SK-N-SH (cell line): ENCODE measurements at regions not wholly inside any gene's neighbourhood (a gene's known extent, or its start where the extent isn't known, plus 50 kb on each side); places are given as distances from the start of the nearest gene placed in this dataset.

ENCODE experiments used
- CTCF ChIA-PET: fragments of 300-600, 350-600 bp; formaldehyde crosslinking; extraction: SDS; loops from one replicate; lab custom pipeline; 2021; lab: Yijun Ruan, JAX
- POLR2A ChIA-PET: fragments of 350-600 bp; sonication (Branson Sonifier 250); formaldehyde crosslinking; extraction: SDS; loops from one replicate; lab custom pipeline; 2020; ENCODE audit warnings: antibody characterized with exemption, inconsistent platforms; lab: Yijun Ruan, JAX
- DNase-seq: peaks from one replicate; pipeline ENCODE4 v3.0.0; 2012
- H2AFZ ChIP-seq: fragments of 200-600 bp; sonication (generic); 2 replicates; pipeline ENCODE4 v1.8.1; 2016; ENCODE audit warnings: antibody characterized with exemption, mild to moderate bottlenecking, low read depth
- H3F3A ChIP-seq: fragments of 200-600 bp; sonication (generic); replicated peaks from 2 replicates; pipeline ENCODE3; 2016; ENCODE audit warnings: antibody characterized with exemption, mild to moderate bottlenecking; ENCODE audit not compliant: insufficient read depth
- H3K27ac ChIP-seq, 2 experiments: fragments of 200-500 bp in 1 of 2; fragments of 200-600 bp in 1 of 2; sonication (Bioruptor generic) in 1 of 2; sonication (generic), shearing (Covaris generic) in 1 of 2; 2 replicates each; pipeline versions ENCODE4 v1.5.1 to v1.6.1; 2014 to 2016; ENCODE audit warnings: low read depth in 2 of 2, inconsistent platforms in 1 of 2, low read length in 1 of 2, mild to moderate bottlenecking in 1 of 2, mixed read lengths in 1 of 2
- H3K27me3 ChIP-seq: fragments of 200-600 bp; sonication (generic), shearing (Covaris generic); 2 replicates; pipeline ENCODE4 v1.6.1; 2016; ENCODE audit warnings: mixed run types; ENCODE audit not compliant: insufficient read depth
- H3K36me3 ChIP-seq, 2 experiments: fragments of 200-500 bp in 1 of 2; fragments of 200-600 bp in 1 of 2; sonication (Bioruptor generic) in 1 of 2; sonication (generic) in 1 of 2; replicated peaks in 1 of 2; 2 replicates each; pipeline versions ENCODE3 to v1.5.1; 2014 to 2016; ENCODE audit warnings: low read length in 1 of 2, mild to moderate bottlenecking in 1 of 2; ENCODE audit not compliant: insufficient read depth in 2 of 2, control insufficient read depth in 1 of 2
- H3K4me1 ChIP-seq, 2 experiments: fragments of 200-500 bp in 1 of 2; fragments of 200-600 bp in 1 of 2; sonication (Bioruptor generic) in 1 of 2; sonication (generic), shearing (Covaris generic) in 1 of 2; 2 replicates each; pipeline versions ENCODE4 v1.5.1 to v1.6.1; 2014 to 2016; ENCODE audit warnings: low read depth in 1 of 2, low read length in 1 of 2, mixed run types in 1 of 2; ENCODE audit not compliant: insufficient read depth in 2 of 2, control insufficient read depth in 1 of 2
- H3K4me2 ChIP-seq: fragments of 200-600 bp; sonication (generic), shearing (Covaris generic); 2 replicates; pipeline ENCODE4 v1.6.1; 2017; ENCODE audit warnings: mixed run types
- H3K4me3 ChIP-seq, 2 experiments: fragments of 200-500 bp in 1 of 2; fragments of 200-600 bp in 1 of 2; sonication (Bioruptor generic) in 1 of 2; sonication (generic), shearing (Covaris generic) in 1 of 2; 2 replicates each; pipeline versions ENCODE4 v1.5.1 to v1.8.1; 2014 to 2016; ENCODE audit warnings: low read depth in 2 of 2, inconsistent platforms in 1 of 2, low read length in 1 of 2, mild to moderate bottlenecking in 1 of 2, mixed read lengths in 1 of 2, moderate library complexity in 1 of 2
- H3K79me2 ChIP-seq: fragments of 200-600 bp; sonication (generic); 2 replicates; pipeline ENCODE4 v1.8.1; 2017; ENCODE audit warnings: mild to moderate bottlenecking; ENCODE audit not compliant: insufficient read depth
- H3K9ac ChIP-seq: fragments of 200-600 bp; sonication (generic); 2 replicates; pipeline ENCODE4 v1.6.1; 2017; ENCODE audit warnings: mixed run types
- H3K9me2 ChIP-seq: fragments of 200-600 bp; sonication (generic); 2 replicates; pipeline ENCODE4 v1.6.1; 2017; ENCODE audit warnings: mixed run types
- H3K9me3 ChIP-seq: fragments of 200-600 bp; sonication (generic); 2 replicates; pipeline ENCODE4 v1.6.1; 2017; ENCODE audit warnings: mixed run types, mild to moderate bottlenecking, moderate library complexity
- H4K20me1 ChIP-seq: fragments of 200-600 bp; sonication (generic); 2 replicates; pipeline ENCODE4 v1.6.1; 2017; ENCODE audit warnings: mild to moderate bottlenecking, mixed run types; ENCODE audit not compliant: insufficient read depth
- CTCF ChIP-seq: fragments of 200-600 bp; sonication (generic); IDR thresholded peaks from 2 replicates; pipeline ENCODE4 v1.6.1; 2017; ENCODE audit warnings: antibody characterized with exemption, mild to moderate bottlenecking, moderate library complexity
- EP300 ChIP-seq, 2 experiments: IDR thresholded peaks; 2 replicates each; pipeline versions ENCODE4 v1.4.0 to v1.6.1; 2012; ENCODE audit warnings: borderline replicate concordance in 1 of 2, low read depth in 1 of 2, low read length in 1 of 2
- FOSL2 ChIP-seq: IDR thresholded peaks from 2 replicates; pipeline ENCODE4 v1.4.0; 2012; ENCODE audit warnings: low read depth, mild to moderate bottlenecking, moderate library complexity, borderline replicate concordance
- FOXJ3 ChIP-seq: sonication (generic); formaldehyde crosslinking; IDR thresholded peaks from 2 replicates; pipeline ENCODE4 v1.5.1; 2020; ENCODE audit warnings: mild to moderate bottlenecking, missing genetic modification reagents
- FOXM1 ChIP-seq: IDR thresholded peaks from 2 replicates; pipeline ENCODE4 v1.4.0; 2012; ENCODE audit warnings: low read depth, mild to moderate bottlenecking
- GATA2 ChIP-seq: sonication (generic); formaldehyde crosslinking; IDR thresholded peaks from 2 replicates; pipeline ENCODE4 v1.5.0; 2020; ENCODE audit warnings: mild to moderate bottlenecking, missing genetic modification reagents
- IRF3 ChIP-seq: fragments of 150-350 bp; IDR thresholded peaks from 2 replicates; pipeline ENCODE4 v1.6.1; 2016; ENCODE audit warnings: mild to moderate bottlenecking, low read depth, low read length
- MXI1 ChIP-seq: IDR thresholded peaks from 2 replicates; pipeline ENCODE4 v1.6.1; 2012; ENCODE audit warnings: mild to moderate bottlenecking, low read depth, low read length, improper control_type of control experiment
- NRF1 ChIP-seq: IDR thresholded peaks from 2 replicates; pipeline ENCODE4 v1.6.1; 2012; ENCODE audit warnings: low read depth, mild to moderate bottlenecking, low read length
- PBX3 ChIP-seq: IDR thresholded peaks from 2 replicates; pipeline ENCODE4; 2012
- RAD21 ChIP-seq: IDR thresholded peaks from 2 replicates; pipeline ENCODE4 v1.6.1; 2012; ENCODE audit warnings: mild to moderate bottlenecking, low read length
- REST ChIP-seq: IDR thresholded peaks from 2 replicates; pipeline ENCODE4 v1.6.1; 2012; ENCODE audit warnings: mild to moderate bottlenecking, low read depth, low read length, moderate library complexity
- RFX5 ChIP-seq: IDR thresholded peaks from 2 replicates; pipeline ENCODE4 v1.6.1; 2012; ENCODE audit warnings: mild to moderate bottlenecking, improper control_type of control experiment, low read length
- SIN3A ChIP-seq: IDR thresholded peaks from 2 replicates; pipeline ENCODE4 v1.6.1; 2012; ENCODE audit warnings: low read depth, mild to moderate bottlenecking, low read length, moderate library complexity, borderline replicate concordance
- SMC3 ChIP-seq: IDR thresholded peaks from 2 replicates; pipeline ENCODE4 v1.6.1; 2012; ENCODE audit warnings: low read depth, low read length, improper control_type of control experiment
- TAF1 ChIP-seq: IDR thresholded peaks from 2 replicates; pipeline ENCODE4 v1.6.1; 2012; ENCODE audit warnings: low read depth, mild to moderate bottlenecking, low read length, moderate library complexity, borderline replicate concordance
- TCF12 ChIP-seq: IDR thresholded peaks from 2 replicates; pipeline ENCODE4 v1.4.0; 2012
- USF2 ChIP-seq: fragments of 150-350 bp; IDR thresholded peaks from 2 replicates; pipeline ENCODE4 v1.6.1; 2017; ENCODE audit warnings: antibody characterized with exemption, low read length, low read depth, borderline replicate concordance
- WGBS: methylation state at CpG from one replicate; pipeline ENCODE4 v1.1.6; 2017; ENCODE audit warnings: low lambda C conversion rate; 5-methylcytosine and 5-hydroxymethylcytosine counted together

GRCh38 chr1:208599063-208599462, 354.9 kb upstream of the PLXNA2 start:
- H3K27ac ChIP-seq, result no peak overlapping the region
- no peak for DNase-seq
- peaks cover 0 to 32% of the 10 kb centered on the region in 2 experiments; a peak in 2 of 4 replicates for H3K4me1 ChIP-seq
- H3K79me2 ChIP-seq, result no peaks in the 10 kb centered on the region
- H4K20me1 ChIP-seq, result no peaks in the 10 kb centered on the region
- no peak overlapping the region for H3K4me2 ChIP-seq
- peaks cover 5% of the 10 kb centered on the region for H3F3A ChIP-seq
- no peaks in the 10 kb centered on the region for H3K9me2 ChIP-seq
- 71% methylated on average over 2 of the region's 2 CpGs for WGBS
- H3K4me3 ChIP-seq, result no peak overlapping the region
- no peaks in the 10 kb centered on the region for H3K9me3 ChIP-seq
- H3K36me3 ChIP-seq, result no peaks in the 10 kb centered on the region
- ChIA-PET POLR2A (no interaction called here), CTCF (no interaction called here)
- H3K9ac ChIP-seq, result no peak overlapping the region
- H2AFZ ChIP-seq, result no peak overlapping the region
- TF ChIP-seq PBX3, result no peak
- TF ChIP-seq FOSL2, result no peak
- no peak for TF ChIP-seq EP300 (IDR thresholded peaks at IDR 0.05; ENCODE audit: borderline replicate concordance in 1 of 2, low read depth in 1 of 2, low read length in 1 of 2)
- no peak for TF ChIP-seq FOXM1
- no peak for TF ChIP-seq GATA2 (CRISPR knock-in tag)
- TF ChIP-seq REST, result no peak
- TF ChIP-seq FOXJ3 (CRISPR knock-in tag), result no peak
- TF ChIP-seq RAD21, result no peak
- no peak for TF ChIP-seq NRF1
- TF ChIP-seq MXI1, result no peak
- H3K27me3 ChIP-seq, result no peaks in the 10 kb centered on the region

- ChIA-PET POLR2A (no interaction called here), CTCF (interaction anchor here (1.8 kb wide), 1 partner anchor 52 kb away, joined by 4 read pairs; no protein-coding TSS in a partner anchor)
- WGBS, result 67% methylated on average over 6 of the region's 6 CpGs
- Histone ChIP-seq H3K4me1 (peaks cover 5 to 30% of the 10 kb centered on the region in 2 experiments; a peak in 2 of 4 replicates), H3K4me3 (no peak overlapping the region), H3K9me3 (no peaks in the 10 kb centered on the region), H3F3A (peaks cover 5% of the 10 kb centered on the region), H3K36me3 (no peaks in the 10 kb centered on the region), H2AFZ (no peak overlapping the region), H4K20me1 (no peaks in the 10 kb centered on the region), H3K27ac (no peak overlapping the region), H3K79me2 (no peaks in the 10 kb centered on the region), H3K9me2 (no peaks in the 10 kb centered on the region), H3K27me3 (no peaks in the 10 kb centered on the region), H3K9ac (no peak overlapping the region), H3K4me2 (no peak overlapping the region)
- DNase-seq, result no peak
- TF ChIP-seq FOXJ3 (CRISPR knock-in tag), result no peak
- TF ChIP-seq SIN3A, result no peak
- TF ChIP-seq USF2, result no peak
- no peak for TF ChIP-seq EP300 (IDR thresholded peaks at IDR 0.05; ENCODE audit: borderline replicate concordance in 1 of 2, low read depth in 1 of 2, low read length in 1 of 2)
- TF ChIP-seq IRF3, result no peak
- no peak for TF ChIP-seq CTCF
- TF ChIP-seq RFX5, result no peak
- TF ChIP-seq RAD21, result no peak
- no peak for TF ChIP-seq TAF1
- no peak for TF ChIP-seq SMC3
- no peak for TF ChIP-seq TCF12
Measured at GRCh38 chr1:208600456-208601190, 356.4 kb upstream of the PLXNA2 start.
